HEK293 (cell line): ENCODE measurements at regions not wholly inside any gene's neighbourhood (a gene's known extent, or its start where the extent isn't known, plus 50 kb on each side); places are given as distances from the start of the nearest gene placed in this dataset.

Experiments used
- CTCF ChIP-seq: fragments of 450-650 bp; formaldehyde crosslinking; IDR thresholded peaks from 2 replicates; pipeline ENCODE4 v1.5.1; 2016; ENCODE audit warnings: missing biosample characterization, missing genetic modification characterization
- INSM2 ChIP-seq: fragments of 450-650 bp; formaldehyde crosslinking; IDR thresholded peaks from 2 replicates; pipeline ENCODE4 v1.5.1; 2016; ENCODE audit warnings: missing biosample characterization, missing genetic modification characterization
- KLF16 ChIP-seq: fragments of 450-650 bp; formaldehyde crosslinking; IDR thresholded peaks from 2 replicates; pipeline ENCODE4 v1.5.1; 2017; ENCODE audit warnings: missing biosample characterization, missing genetic modification characterization
- KLF7 ChIP-seq: fragments of 450-650 bp; formaldehyde crosslinking; IDR thresholded peaks from 2 replicates; pipeline ENCODE4 v1.5.1; 2016; ENCODE audit warnings: missing biosample characterization, missing genetic modification characterization, borderline replicate concordance
- REST ChIP-seq: fragments of 450-650 bp; formaldehyde crosslinking; IDR thresholded peaks from 2 replicates; pipeline ENCODE4 v1.5.1; 2016; ENCODE audit warnings: missing biosample characterization, missing genetic modification characterization
- ZFP37 ChIP-seq: fragments of 450-650 bp; formaldehyde crosslinking; IDR thresholded peaks from 2 replicates; pipeline ENCODE4 v1.5.1; 2016; ENCODE audit warnings: missing biosample characterization, missing genetic modification characterization
- ZNF121 ChIP-seq: fragments of 450-650 bp; formaldehyde crosslinking; IDR thresholded peaks from 2 replicates; pipeline ENCODE4 v1.5.1; 2016; ENCODE audit warnings: missing biosample characterization, missing genetic modification characterization
- ZNF146 ChIP-seq: fragments of 450-650 bp; formaldehyde crosslinking; IDR thresholded peaks from 2 replicates; pipeline ENCODE4 v1.5.1; 2016; ENCODE audit warnings: missing biosample characterization, missing genetic modification characterization
- ZNF24 ChIP-seq: fragments of 450-650 bp; formaldehyde crosslinking; IDR thresholded peaks from 2 replicates; pipeline ENCODE4 v1.5.1; 2016; ENCODE audit warnings: missing biosample characterization, missing genetic modification characterization
- ZNF280D ChIP-seq: fragments of 450-650 bp; formaldehyde crosslinking; IDR thresholded peaks from 2 replicates; pipeline ENCODE4 v1.5.1; 2016; ENCODE audit warnings: missing biosample characterization, missing genetic modification characterization
- ZNF324 ChIP-seq: fragments of 450-650 bp; formaldehyde crosslinking; IDR thresholded peaks from 2 replicates; pipeline ENCODE4 v1.5.1; 2016; ENCODE audit warnings: missing biosample characterization, missing genetic modification characterization
- ZNF571 ChIP-seq: fragments of 450-650 bp; formaldehyde crosslinking; IDR thresholded peaks from 2 replicates; pipeline ENCODE4 v1.5.0; 2017; ENCODE audit warnings: missing biosample characterization, missing genetic modification characterization
- ZNF660 ChIP-seq: fragments of 450-650 bp; IDR thresholded peaks from 2 replicates; pipeline ENCODE4 v1.5.1; 2018; ENCODE audit warnings: missing biosample characterization, mild to moderate bottlenecking, missing genetic modification characterization
- ZNF768 ChIP-seq: fragments of 450-650 bp; formaldehyde crosslinking; IDR thresholded peaks from 2 replicates; pipeline ENCODE4 v1.5.1; 2018; ENCODE audit warnings: missing biosample characterization, mild to moderate bottlenecking, missing genetic modification characterization

- TF ChIP-seq INSM2 (tag by site-specific recombination): no peak
- no peak for TF ChIP-seq ZFP37
- no peak for TF ChIP-seq ZNF324 (tag by site-specific recombination)
- no peak for TF ChIP-seq CTCF (tag by site-specific recombination)
- no peak for TF ChIP-seq REST
- TF ChIP-seq ZNF571: no peak
- no peak for TF ChIP-seq KLF16 (tag by site-specific recombination)
- no peak for TF ChIP-seq ZNF280D (tag by site-specific recombination)
- no peak for TF ChIP-seq ZNF660
- TF ChIP-seq ZNF121 (tag by site-specific recombination): no peak
- TF ChIP-seq ZNF146 (tag by site-specific recombination): no peak
- no peak for TF ChIP-seq ZNF768 (tag by site-specific recombination)
- no peak for TF ChIP-seq KLF7 (tag by site-specific recombination)
- no peak for TF ChIP-seq ZNF24 (tag by site-specific recombination)
These were observed 679.4 kb downstream of the PDHA2 start for GRCh38 chr4:96519291-96519690.
